ENCODE measurements at regions not wholly inside any gene's neighbourhood (a gene's known extent, or its start where the extent isn't known, plus 50 kb on each side); places are given as distances from the start of the nearest gene placed in this dataset.
A peak's percentile ranks its signal among the peaks of the same experiment; 100 is the strongest.
"Not testable (repeated sequence)": the region's sequence is repeated elsewhere in the genome, so short reads cannot be mapped to it uniquely, and the experiment has no call there.

GRCh38 chr4:141340458-141340857 lies 119.8 kb downstream of the ZNF330 start:
- DNase-seq (ENCODE audit: low read depth) = no peak

GRCh38 chr4:141346144-141346543 lies 125.4 kb downstream of the ZNF330 start:
- DNase-seq (ENCODE audit: low read depth) = peak; percentile 71

GRCh38 chr4:141347684-141348083 lies 127.0 kb downstream of the ZNF330 start:
- DNase-seq (ENCODE audit: low read depth) = no peak

GRCh38 chr4:141348125-141348524 lies 127.4 kb downstream of the ZNF330 start:
- DNase-seq (ENCODE audit: low read depth) = no peak

- no peak for DNase-seq (ENCODE audit: low read depth)
Measured at GRCh38 chr4:141348573-141348972, 127.9 kb downstream of the ZNF330 start.

GRCh38 chr4:141349236-141349635 lies 128.5 kb downstream of the ZNF330 start:
- DNase-seq (ENCODE audit: low read depth) = no peak

GRCh38 chr4:141350122-141350905 lies 129.6 kb downstream of the ZNF330 start:
- DNase-seq (ENCODE audit: low read depth) = peak; percentile 57

- no peak for DNase-seq (ENCODE audit: low read depth)
Measured at GRCh38 chr4:141352331-141352730, 131.6 kb downstream of the ZNF330 start.

- DNase-seq (ENCODE audit: low read depth) = peak; percentile 51
Measured at GRCh38 chr4:141352909-141353525, 132.3 kb downstream of the ZNF330 start.

- no peak for DNase-seq (ENCODE audit: low read depth)
Measured at GRCh38 chr4:141356321-141356962, 135.7 kb downstream of the ZNF330 start.

- DNase-seq (ENCODE audit: low read depth) = no peak
Measured at GRCh38 chr4:141356963-141357335, 136.3 kb downstream of the ZNF330 start.

- DNase-seq (ENCODE audit: low read depth) = not testable (repeated sequence)
Measured at GRCh38 chr4:141368241-141368640, 147.5 kb downstream of the ZNF330 start.

GRCh38 chr4:141371206-141371605 lies 150.5 kb downstream of the ZNF330 start:
- DNase-seq (ENCODE audit: low read depth) = no peak

- DNase-seq (ENCODE audit: low read depth) = peak; percentile 67
Measured at GRCh38 chr4:141375855-141376254, 155.2 kb downstream of the ZNF330 start.

GRCh38 chr4:141376769-141377168 lies 156.1 kb downstream of the ZNF330 start:
- no peak for DNase-seq (ENCODE audit: low read depth)

GRCh38 chr4:141387299-141387698 lies 166.6 kb downstream of the ZNF330 start:
- DNase-seq (ENCODE audit: low read depth) = no peak

- no peak for DNase-seq (ENCODE audit: low read depth)
Measured at GRCh38 chr4:141388481-141388880, 167.8 kb downstream of the ZNF330 start.

- DNase-seq (ENCODE audit: low read depth) = no peak
Measured at GRCh38 chr4:141389649-141390048, 169.0 kb downstream of the ZNF330 start.

- no peak for DNase-seq (ENCODE audit: low read depth)
Measured at GRCh38 chr4:141390571-141390970, 169.9 kb downstream of the ZNF330 start.

- DNase-seq (ENCODE audit: low read depth) = no peak
Measured at GRCh38 chr4:141391293-141391692, 170.6 kb downstream of the ZNF330 start.

GRCh38 chr4:141391771-141392170 lies 171.1 kb downstream of the ZNF330 start:
- no peak for DNase-seq (ENCODE audit: low read depth)

GRCh38 chr4:141395246-141395830 lies 174.6 kb downstream of the ZNF330 start:
- no peak for DNase-seq (ENCODE audit: low read depth)

Data from myocyte (in vitro differentiated cells).